Spleen (tissue), 8 donors: ENCODE measurements at regions not wholly inside any gene's neighbourhood (a gene's known extent, or its start where the extent isn't known, plus 50 kb on each side); places are given as distances from the start of the nearest gene placed in this dataset.

Experiments used
- DNase-seq: peaks from one replicate; pipeline ENCODE4 v3.0.0-alpha.2; 2020
- H3K27ac ChIP-seq, 8 donors: fragments of 200-600 bp; sonication (generic) in 7 of 8; 1 replicate in 4 of 8; 2 replicates in 4 of 8; pipeline versions ENCODE4 v1.5.0 to v1.8.0; 2016 to 2021; ENCODE audit warnings: inconsistent platforms in 4 of 8, mild to moderate bottlenecking in 4 of 8, moderate library complexity in 1 of 8
- H3K27me3 ChIP-seq, 7 donors: fragments of 200-600 bp; sonication (generic) in 6 of 7; replicated peaks in 1 of 7; 1 replicate in 4 of 7; 2 replicates in 3 of 7; pipeline versions ENCODE4 v1.5.0 to v1.8.0; 2016 to 2021; ENCODE audit warnings: inconsistent platforms in 3 of 7, mild to moderate bottlenecking in 1 of 7
- H3K36me3 ChIP-seq, 6 donors: fragments of 200-600 bp; sonication (generic) in 5 of 6; 1 replicate in 4 of 6; 2 replicates in 2 of 6; pipeline versions ENCODE4 v1.5.0 to v1.8.0; 2016 to 2021; ENCODE audit warnings: inconsistent platforms in 2 of 6
- H3K4me1 ChIP-seq, 6 donors: fragments of 200-600 bp; sonication (generic) in 5 of 6; 1 replicate in 3 of 6; 2 replicates in 3 of 6; pipeline versions ENCODE4 v1.5.0 to v1.8.0; 2016 to 2021; ENCODE audit warnings: inconsistent platforms in 3 of 6
- H3K4me3 ChIP-seq, 8 donors: fragments of 200-600 bp; sonication (generic) in 7 of 8; 1 replicate in 4 of 8; 2 replicates in 4 of 8; pipeline versions ENCODE4 v1.5.0 to v1.8.0; 2016 to 2021; ENCODE audit warnings: inconsistent platforms in 4 of 8, mild to moderate bottlenecking in 4 of 8, moderate library complexity in 2 of 8
- H3K9me3 ChIP-seq, 8 donors: fragments of 200-600 bp; sonication (generic) in 7 of 8; 1 replicate in 4 of 8; 2 replicates in 4 of 8; pipeline versions ENCODE4 v1.5.0 to v1.8.0; 2016 to 2021; ENCODE audit warnings: inconsistent platforms in 4 of 8
- CTCF ChIP-seq, 11 experiments: fragments of 200-600 bp in 7 of 11; fragments of 450-650 bp in 4 of 11; sonication (generic) in 4 of 11; IDR thresholded peaks in 8 of 11; conservative IDR thresholded peaks in 3 of 11; 1 replicate in 7 of 11; 2 replicates in 4 of 11; pipeline versions ENCODE4 v1.4.0 to v1.8.0; 2016 to 2021; ENCODE audit warnings: antibody characterized with exemption in 11 of 11, inconsistent platforms in 4 of 11, mild to moderate bottlenecking in 1 of 11
- POLR2A ChIP-seq, 3 donors: fragments of 450-650 bp; IDR thresholded peaks; one replicate each; pipeline ENCODE4 v1.5.1; 2017; ENCODE audit warnings: antibody characterized with exemption in 3 of 3, mild to moderate bottlenecking in 1 of 3
- POLR2AphosphoS5 ChIP-seq, 3 donors: sonication (generic); formaldehyde crosslinking; IDR thresholded peaks; one replicate each; pipeline ENCODE4 v1.5.1; 2017; ENCODE audit warnings: antibody characterized with exemption in 3 of 3
- intact Hi-C: fragments of 100-400 bp; cut with DNase I; formaldehyde crosslinking; loops from one replicate; pipeline ENCODE4 v1.15.0; 2023; ENCODE audit warnings: low total_unique reads
- small RNA-seq, 4 donors: library from RNA; depleted of rRNA; stranded (forward); fragments of <200 nt; gene quantifications; one replicate each; pipeline ENCODE3, GENCODE V24; 2016
- donor health status: DM: no; HTN: no; CAD: no; lungs with moderate emphysema.
- donor health status: DM: no; HTN: no; CAD: no.
- donor health status: DM: no; HTN: no; CAD: no.
- donor health status: DM: yes; HTN: yes; CAD: no.

GRCh38 chr6:25227854-25228253 is 51.3 kb upstream of the CARMIL1 start:
- intact Hi-C loops: loop anchor here (10.0 kb wide), 1 partner anchor 367 kb away; no protein-coding TSS in a partner anchor

More at GRCh38 chr6:25227854-25228253, 51.3 kb upstream of the CARMIL1 start:
- TF ChIP-seq POLR2AphosphoS5 (IDR thresholded peaks at IDR 0.05) (no peak), CTCF (IDR thresholded peaks at IDR 0.05 in 8 of 11, conservative IDR thresholded peaks at IDR 0.05 in 3 of 11) (no peak), POLR2A (IDR thresholded peaks at IDR 0.05) (no peak)
- Histone ChIP-seq H3K27ac (no peak overlapping the region), H3K4me1 (peaks cover 6 to 14% (median 9%) of the 10 kb centered on the region in 6 donors), H3K4me3 (no peak overlapping the region), H3K36me3 (no peaks in the 10 kb centered on the region), H3K9me3 (no peaks in the 10 kb centered on the region), H3K27me3 (peaks cover 0 to 9% (median 0%) of the 10 kb centered on the region in 7 donors)
- DNase-seq: no peak

Small RNA genes lying in the stretch of these regions (small RNA-seq; reads per million reads assigned to genes)
- 0 reads per million in 4 donors for gene RN7SL334P
